SK-N-SH treated with all-trans-retinoic acid at 6 μM for 48 hours (cell line): ENCODE measurements at regions not wholly inside any gene's neighbourhood (a gene's known extent, or its start where the extent isn't known, plus 50 kb on each side); places are given as distances from the start of the nearest gene placed in this dataset.

Source experiments
- BACH2 ChIP-seq: fragments of 250-450 bp; sonication (Bioruptor Pico); IDR thresholded peaks from 2 replicates; pipeline ENCODE4 v1.9.0; 2021; ENCODE audit warnings: mild to moderate bottlenecking, borderline replicate concordance
- ESRRG ChIP-seq: fragments of 250-450 bp; sonication (Bioruptor Pico); IDR thresholded peaks from 2 replicates; pipeline ENCODE4 v1.6.1; 2021; ENCODE audit warnings: mild to moderate bottlenecking
- SNAI2 ChIP-seq: fragments of 250-450 bp; sonication (Bioruptor Pico); IDR thresholded peaks from 2 replicates; pipeline ENCODE4 v1.5.0; 2020; ENCODE audit warnings: mild to moderate bottlenecking, moderate library complexity

- TF ChIP-seq ESRRG: no peak
- no peak for TF ChIP-seq BACH2
- no peak for TF ChIP-seq SNAI2 (CRISPR knock-in tag)
Observed at GRCh38 chr13:87779426-87779825, 108.3 kb downstream of the SLITRK5 start.
